HG03575 (cell line): ENCODE measurements at regions not wholly inside any gene's neighbourhood (a gene's known extent, or its start where the extent isn't known, plus 50 kb on each side); places are given as distances from the start of the nearest gene placed in this dataset.

Experiments
- ATAC-seq: cut with Tn5 transposase; IDR thresholded peaks from one replicate; pipeline ENCODE4 v1.9.1; 2021; ENCODE audit not compliant: unreplicated experiment, insufficient number of reproducible peaks, low FRiP score; ENCODE audit errors: extremely low read depth

- no peak for ATAC-seq
These were observed 1116.2 kb downstream of the OLFM4 start for GRCh38 chr13:54144828-54145227.

- ATAC-seq = no peak
These were observed 1122.2 kb downstream of the OLFM4 start for GRCh38 chr13:54150851-54151250.

- ATAC-seq = no peak
These were observed 1133.5 kb downstream of the OLFM4 start for GRCh38 chr13:54162069-54162468.

- ATAC-seq = no peak
These were observed 1137.1 kb downstream of the OLFM4 start for GRCh38 chr13:54165581-54166215.

- no peak for ATAC-seq
These were observed 1145.4 kb downstream of the OLFM4 start for GRCh38 chr13:54173996-54174395.

- no peak for ATAC-seq
These were observed 1146.9 kb downstream of the OLFM4 start for GRCh38 chr13:54175466-54175865.

- ATAC-seq = no peak
These were observed 1148.9 kb downstream of the OLFM4 start for GRCh38 chr13:54177466-54177865.

GRCh38 chr13:54183166-54183565 is 1154.6 kb downstream of the OLFM4 start:
- ATAC-seq = no peak

GRCh38 chr13:54183728-54184127 is 1155.1 kb downstream of the OLFM4 start:
- no peak for ATAC-seq

- no peak for ATAC-seq
These were observed 1156.0 kb downstream of the OLFM4 start for GRCh38 chr13:54184576-54184975.

GRCh38 chr13:54185101-54185500 is 1156.5 kb downstream of the OLFM4 start:
- no peak for ATAC-seq

- ATAC-seq = no peak
These were observed 1157.2 kb downstream of the OLFM4 start for GRCh38 chr13:54185785-54186184.

- ATAC-seq = no peak
These were observed 1158.8 kb downstream of the OLFM4 start for GRCh38 chr13:54187461-54187860.

GRCh38 chr13:54194233-54195024 is 1165.8 kb downstream of the OLFM4 start:
- ATAC-seq = no peak

GRCh38 chr13:54196684-54197083 is 1168.1 kb downstream of the OLFM4 start:
- ATAC-seq = no peak

GRCh38 chr13:54198911-54199310 is 1170.3 kb downstream of the OLFM4 start:
- no peak for ATAC-seq

- no peak for ATAC-seq
These were observed 1178.0 kb downstream of the OLFM4 start for GRCh38 chr13:54206626-54207025.

GRCh38 chr13:54210397-54211049 is 1181.9 kb downstream of the OLFM4 start:
- no peak for ATAC-seq

- ATAC-seq = no peak
These were observed 1187.6 kb downstream of the OLFM4 start for GRCh38 chr13:54216221-54216620.

GRCh38 chr13:54226876-54227275 is 1198.3 kb downstream of the OLFM4 start:
- no peak for ATAC-seq
